PC-9 (cell line): ENCODE measurements at regions not wholly inside any gene's neighbourhood (a gene's known extent, or its start where the extent isn't known, plus 50 kb on each side); places are given as distances from the start of the nearest gene placed in this dataset.

Experiments used
- BruUV-seq: library from RNA; stranded (reverse); fragments of 400-500 nt; replicated peaks from 2 replicates; lab custom pipeline; 2021; lab: Mats Ljungman, UMichigan
- CTCF ChIA-PET: fragments of 300-600 bp; sonication (Branson Sonifier 250); formaldehyde crosslinking; loops from one replicate; lab custom pipeline; 2022; ENCODE audit warnings: antibody characterized with exemption; lab: Charles Lee
- POLR2A ChIA-PET: fragments of 300-600 bp; sonication (Branson Sonifier 250); formaldehyde crosslinking; loops from one replicate; lab custom pipeline; 2022; ENCODE audit warnings: antibody characterized with exemption; ENCODE audit not compliant: unreplicated experiment; lab: Charles Lee
- DNase-seq, 2 experiments: peaks; one replicate each; pipeline versions ENCODE4 v3.0.0 to v3.0.0-alpha.2; 2015 to 2022; ENCODE audit warnings: mixed read lengths in 1 of 2
- H2AFZ ChIP-seq: fragments of 200-600 bp; sonication (generic); 2 replicates; pipeline ENCODE4 v1.8.1; 2017; ENCODE audit warnings: antibody characterized with exemption
- H3F3A ChIP-seq: fragments of 200-600 bp; sonication (generic); 2 replicates; pipeline ENCODE4 v1.8.1; 2017; ENCODE audit warnings: antibody characterized with exemption, mild to moderate bottlenecking, low read depth; ENCODE audit not compliant: insufficient read depth
- H3K27ac ChIP-seq: fragments of 200-600 bp; sonication (generic); 2 replicates; pipeline ENCODE4 v1.6.1; 2016; ENCODE audit warnings: mixed run types
- H3K27me3 ChIP-seq: fragments of 200-600 bp; sonication (generic); 2 replicates; pipeline ENCODE4 v1.6.1; 2016; ENCODE audit warnings: low read depth, mixed run types; ENCODE audit not compliant: insufficient read depth
- H3K36me3 ChIP-seq: fragments of 200-600 bp; sonication (generic); 2 replicates; pipeline ENCODE4 v1.6.1; 2016; ENCODE audit warnings: low read depth, mixed run types
- H3K4me1 ChIP-seq: fragments of 200-600 bp; sonication (generic); replicated peaks from 2 replicates; pipeline ENCODE4 v1.6.1; 2016; ENCODE audit warnings: mixed run types; ENCODE audit not compliant: insufficient read depth
- H3K4me2 ChIP-seq: fragments of 200-600 bp; sonication (generic); 2 replicates; pipeline ENCODE4 v1.6.1; 2017; ENCODE audit warnings: mixed run types
- H3K4me3 ChIP-seq: fragments of 200-600 bp; sonication (generic); 2 replicates; pipeline ENCODE4 v1.6.1; 2016; ENCODE audit warnings: mixed run types
- H3K79me2 ChIP-seq: fragments of 200-600 bp; sonication (generic); 2 replicates; pipeline ENCODE4 v1.6.1; 2017; ENCODE audit warnings: low read depth, mixed run types
- H3K9me2 ChIP-seq: fragments of 200-600 bp; sonication (generic); 2 replicates; pipeline ENCODE4 v1.8.1; 2017; ENCODE audit warnings: mild to moderate bottlenecking; ENCODE audit not compliant: insufficient read depth
- H3K9me3 ChIP-seq: fragments of 200-600 bp; sonication (generic); 2 replicates; pipeline ENCODE4 v1.8.1; 2016; ENCODE audit warnings: low read depth; ENCODE audit not compliant: insufficient read depth
- H4K20me1 ChIP-seq: fragments of 200-600 bp; sonication (generic); 2 replicates; pipeline ENCODE4 v1.8.1; 2017; ENCODE audit not compliant: insufficient read depth
- EZH2 ChIP-seq: fragments of 200-600 bp; sonication (generic); IDR thresholded peaks from 2 replicates; pipeline ENCODE4 v1.8.0; 2017; ENCODE audit warnings: antibody characterized with exemption, low read depth
- intact Hi-C: fragments of 100-400 bp; cut with micrococcal nuclease; formaldehyde crosslinking; loops from one replicate; pipeline ENCODE4 v1.10.0; 2022; ENCODE audit not compliant: unreplicated experiment
- TF ChIP-seq, protein P1 (sequence below): fragments of 200-600 bp; sonication (generic); conservative IDR thresholded peaks from 2 replicates; pipeline ENCODE4 v1.6.1; 2017; ENCODE audit warnings: mixed run types, antibody characterized with exemption, mild to moderate bottlenecking, moderate library complexity

DNA sequence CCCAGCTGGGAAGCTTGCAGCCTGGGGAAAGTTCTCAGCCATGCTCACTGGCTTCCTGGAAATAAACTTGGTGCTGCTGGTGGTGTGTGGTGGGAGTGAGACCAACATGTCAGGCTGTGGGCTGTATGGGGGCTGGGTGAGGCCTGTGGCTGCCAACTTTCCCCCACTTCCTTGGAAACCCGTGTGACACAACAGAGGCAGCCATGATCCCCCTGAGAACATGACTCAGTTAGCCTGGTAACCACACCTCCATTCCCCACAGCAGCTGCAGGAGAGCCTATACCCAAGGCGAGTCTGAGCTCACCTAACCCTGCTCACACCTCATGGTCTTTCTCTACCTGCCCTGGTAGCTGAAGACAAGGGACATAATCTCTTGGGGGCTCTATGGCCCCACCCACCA lies 72.7 kb upstream of the RGMB start:
- POLR2A ChIA-PET = no interaction called here
- CTCF ChIA-PET = no interaction called here
- Histone ChIP-seq H3K4me3 (no peak overlapping the region), H3K36me3 (no peaks in the 10 kb centered on the region), H3K4me2 (no peak overlapping the region), H3K4me1 (no peaks in the 10 kb centered on the region), H3K9me3 (no peaks in the 10 kb centered on the region; the same call in 1 of the 2 replicates), H3F3A (no peaks in the 10 kb centered on the region), H4K20me1 (no peaks in the 10 kb centered on the region), H3K27ac (no peak overlapping the region), H3K79me2 (no peaks in the 10 kb centered on the region), H2AFZ (no peak overlapping the region), H3K27me3 (no peaks in the 10 kb centered on the region), H3K9me2 (no peaks in the 10 kb centered on the region)
- no peak for TF ChIP-seq EZH2
- TF ChIP-seq, protein P1, sequence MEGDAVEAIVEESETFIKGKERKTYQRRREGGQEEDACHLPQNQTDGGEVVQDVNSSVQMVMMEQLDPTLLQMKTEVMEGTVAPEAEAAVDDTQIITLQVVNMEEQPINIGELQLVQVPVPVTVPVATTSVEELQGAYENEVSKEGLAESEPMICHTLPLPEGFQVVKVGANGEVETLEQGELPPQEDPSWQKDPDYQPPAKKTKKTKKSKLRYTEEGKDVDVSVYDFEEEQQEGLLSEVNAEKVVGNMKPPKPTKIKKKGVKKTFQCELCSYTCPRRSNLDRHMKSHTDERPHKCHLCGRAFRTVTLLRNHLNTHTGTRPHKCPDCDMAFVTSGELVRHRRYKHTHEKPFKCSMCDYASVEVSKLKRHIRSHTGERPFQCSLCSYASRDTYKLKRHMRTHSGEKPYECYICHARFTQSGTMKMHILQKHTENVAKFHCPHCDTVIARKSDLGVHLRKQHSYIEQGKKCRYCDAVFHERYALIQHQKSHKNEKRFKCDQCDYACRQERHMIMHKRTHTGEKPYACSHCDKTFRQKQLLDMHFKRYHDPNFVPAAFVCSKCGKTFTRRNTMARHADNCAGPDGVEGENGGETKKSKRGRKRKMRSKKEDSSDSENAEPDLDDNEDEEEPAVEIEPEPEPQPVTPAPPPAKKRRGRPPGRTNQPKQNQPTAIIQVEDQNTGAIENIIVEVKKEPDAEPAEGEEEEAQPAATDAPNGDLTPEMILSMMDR = no peak
- intact Hi-C loops = no loop called here
- no peak for DNase-seq
- no TSS peak for BruUV-seq

GRCh38 chr5:98705841-98706240 lies 67.6 kb upstream of the RGMB start:
- Histone ChIP-seq H3K4me3 (no peak overlapping the region), H3F3A (no peaks in the 10 kb centered on the region), H3K36me3 (no peaks in the 10 kb centered on the region), H3K27ac (no peak overlapping the region), H4K20me1 (no peaks in the 10 kb centered on the region), H3K4me1 (no peaks in the 10 kb centered on the region), H3K4me2 (no peak overlapping the region), H3K9me2 (peaks cover 4% of the 10 kb centered on the region; the same call in 1 of the 2 replicates), H2AFZ (no peak overlapping the region), H3K79me2 (no peaks in the 10 kb centered on the region), H3K9me3 (no peaks in the 10 kb centered on the region; the same call in 1 of the 2 replicates), H3K27me3 (no peaks in the 10 kb centered on the region)
- no TSS peak for BruUV-seq
- DNase-seq = no peak
- TF ChIP-seq EZH2 = no peak
- TF ChIP-seq, protein P1 = no peak
- POLR2A ChIA-PET = no interaction called here
- CTCF ChIA-PET = no interaction called here
- intact Hi-C loops = no loop called here

GRCh38 chr5:98709681-98710080 lies 63.8 kb upstream of the RGMB start:
- ChIA-PET CTCF (no interaction called here), POLR2A (no interaction called here)
- Histone ChIP-seq H2AFZ (no peak overlapping the region), H3K4me2 (no peak overlapping the region), H3K36me3 (no peaks in the 10 kb centered on the region), H4K20me1 (no peaks in the 10 kb centered on the region), H3K9me3 (no peaks in the 10 kb centered on the region; the same call in 1 of the 2 replicates), H3K27ac (no peak overlapping the region), H3K4me3 (no peak overlapping the region), H3F3A (no peaks in the 10 kb centered on the region), H3K9me2 (peaks cover 4% of the 10 kb centered on the region; the same call in 1 of the 2 replicates), H3K79me2 (no peaks in the 10 kb centered on the region), H3K27me3 (no peaks in the 10 kb centered on the region), H3K4me1 (no peaks in the 10 kb centered on the region)
- BruUV-seq = no TSS peak
- no peak for TF ChIP-seq EZH2
- TF ChIP-seq, protein P1 = no peak
- DNase-seq = no peak
- intact Hi-C loops = no loop called here
